MM.1S (cell line): ENCODE measurements at regions not wholly inside any gene's neighbourhood (a gene's known extent, or its start where the extent isn't known, plus 50 kb on each side); places are given as distances from the start of the nearest gene placed in this dataset.

Experiments used
- EZH2 ChIP-seq: fragments of 300-600 bp; sonication (generic); optimal IDR thresholded peaks from 2 replicates; pipeline ENCODE3; 2017; ENCODE audit warnings: low read depth, mild to moderate bottlenecking, antibody characterized with exemption, low read length, mixed read lengths
- TF ChIP-seq, protein P1 (sequence below): fragments of 300-600 bp; sonication (generic); IDR thresholded peaks from 2 replicates; pipeline ENCODE4 v1.5.1; 2016; ENCODE audit warnings: antibody characterized with exemption, low read length, mixed read lengths

DNA sequence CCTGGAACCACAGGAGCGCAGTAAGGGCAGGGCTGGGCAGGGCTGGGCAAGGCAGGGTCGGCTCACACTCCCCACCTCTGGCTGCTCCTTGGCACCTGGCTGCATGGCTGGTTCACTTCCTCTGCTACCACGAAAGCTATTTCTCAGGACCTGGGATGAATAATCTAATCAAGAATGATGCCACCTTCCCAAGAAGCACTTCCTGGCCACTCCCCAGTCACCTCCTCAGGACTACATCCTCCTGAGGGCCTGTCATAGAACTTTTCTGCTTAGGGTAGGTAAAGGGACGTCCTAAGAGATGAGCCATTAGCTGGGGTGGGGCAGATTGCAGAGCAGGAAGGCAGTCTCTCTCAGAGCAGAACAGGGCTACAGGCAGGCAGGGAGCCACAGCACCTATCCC lies 288.2 kb upstream of the MAP3K1 start:
- TF ChIP-seq, protein P1, sequence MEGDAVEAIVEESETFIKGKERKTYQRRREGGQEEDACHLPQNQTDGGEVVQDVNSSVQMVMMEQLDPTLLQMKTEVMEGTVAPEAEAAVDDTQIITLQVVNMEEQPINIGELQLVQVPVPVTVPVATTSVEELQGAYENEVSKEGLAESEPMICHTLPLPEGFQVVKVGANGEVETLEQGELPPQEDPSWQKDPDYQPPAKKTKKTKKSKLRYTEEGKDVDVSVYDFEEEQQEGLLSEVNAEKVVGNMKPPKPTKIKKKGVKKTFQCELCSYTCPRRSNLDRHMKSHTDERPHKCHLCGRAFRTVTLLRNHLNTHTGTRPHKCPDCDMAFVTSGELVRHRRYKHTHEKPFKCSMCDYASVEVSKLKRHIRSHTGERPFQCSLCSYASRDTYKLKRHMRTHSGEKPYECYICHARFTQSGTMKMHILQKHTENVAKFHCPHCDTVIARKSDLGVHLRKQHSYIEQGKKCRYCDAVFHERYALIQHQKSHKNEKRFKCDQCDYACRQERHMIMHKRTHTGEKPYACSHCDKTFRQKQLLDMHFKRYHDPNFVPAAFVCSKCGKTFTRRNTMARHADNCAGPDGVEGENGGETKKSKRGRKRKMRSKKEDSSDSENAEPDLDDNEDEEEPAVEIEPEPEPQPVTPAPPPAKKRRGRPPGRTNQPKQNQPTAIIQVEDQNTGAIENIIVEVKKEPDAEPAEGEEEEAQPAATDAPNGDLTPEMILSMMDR = no peak
- TF ChIP-seq EZH2 = no peak
